ENCODE measurements at regions not wholly inside any gene's neighbourhood (a gene's known extent, or its start where the extent isn't known, plus 50 kb on each side); places are given as distances from the start of the nearest gene placed in this dataset.

DNA sequence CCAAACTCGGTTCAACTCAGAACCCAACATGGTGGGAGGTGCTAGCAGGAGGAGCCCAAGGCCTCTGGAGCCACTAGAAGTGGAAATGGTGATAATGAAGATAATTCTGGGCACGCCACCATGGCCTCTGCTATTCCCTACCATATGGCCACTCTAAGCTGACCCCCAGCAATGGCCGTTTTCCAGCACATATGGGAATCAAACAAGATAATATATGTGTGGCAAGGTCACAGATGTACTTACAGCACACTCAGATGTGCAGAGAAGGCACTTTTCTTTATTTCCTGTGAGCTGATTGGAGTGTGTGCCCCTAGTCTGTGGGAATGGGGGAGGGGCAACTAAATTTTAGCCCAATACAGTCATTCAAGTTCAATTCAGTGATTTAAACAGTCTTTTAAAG is 153.4 kb upstream of the LRFN2 start:
- Histone ChIP-seq H3K27me3 (ENCODE audit: low read depth) (peaks cover 65% of the 10 kb centered on the region), H3K36me3 (no peaks in the 10 kb centered on the region), H3K9me3 (replicated peaks) (no peaks in the 10 kb centered on the region), H3K4me1 (no peaks in the 10 kb centered on the region), H3K27ac (replicated peaks) (no peak overlapping the region), H3K4me3 (no peak overlapping the region)
- TF ChIP-seq, protein P1, sequence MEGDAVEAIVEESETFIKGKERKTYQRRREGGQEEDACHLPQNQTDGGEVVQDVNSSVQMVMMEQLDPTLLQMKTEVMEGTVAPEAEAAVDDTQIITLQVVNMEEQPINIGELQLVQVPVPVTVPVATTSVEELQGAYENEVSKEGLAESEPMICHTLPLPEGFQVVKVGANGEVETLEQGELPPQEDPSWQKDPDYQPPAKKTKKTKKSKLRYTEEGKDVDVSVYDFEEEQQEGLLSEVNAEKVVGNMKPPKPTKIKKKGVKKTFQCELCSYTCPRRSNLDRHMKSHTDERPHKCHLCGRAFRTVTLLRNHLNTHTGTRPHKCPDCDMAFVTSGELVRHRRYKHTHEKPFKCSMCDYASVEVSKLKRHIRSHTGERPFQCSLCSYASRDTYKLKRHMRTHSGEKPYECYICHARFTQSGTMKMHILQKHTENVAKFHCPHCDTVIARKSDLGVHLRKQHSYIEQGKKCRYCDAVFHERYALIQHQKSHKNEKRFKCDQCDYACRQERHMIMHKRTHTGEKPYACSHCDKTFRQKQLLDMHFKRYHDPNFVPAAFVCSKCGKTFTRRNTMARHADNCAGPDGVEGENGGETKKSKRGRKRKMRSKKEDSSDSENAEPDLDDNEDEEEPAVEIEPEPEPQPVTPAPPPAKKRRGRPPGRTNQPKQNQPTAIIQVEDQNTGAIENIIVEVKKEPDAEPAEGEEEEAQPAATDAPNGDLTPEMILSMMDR (IDR thresholded peaks at IDR 0.05; ENCODE audit: borderline replicate concordance), result no peak
- no peak for DNase-seq
- intact Hi-C loops (cut with micrococcal nuclease), result no loop called here

DNA sequence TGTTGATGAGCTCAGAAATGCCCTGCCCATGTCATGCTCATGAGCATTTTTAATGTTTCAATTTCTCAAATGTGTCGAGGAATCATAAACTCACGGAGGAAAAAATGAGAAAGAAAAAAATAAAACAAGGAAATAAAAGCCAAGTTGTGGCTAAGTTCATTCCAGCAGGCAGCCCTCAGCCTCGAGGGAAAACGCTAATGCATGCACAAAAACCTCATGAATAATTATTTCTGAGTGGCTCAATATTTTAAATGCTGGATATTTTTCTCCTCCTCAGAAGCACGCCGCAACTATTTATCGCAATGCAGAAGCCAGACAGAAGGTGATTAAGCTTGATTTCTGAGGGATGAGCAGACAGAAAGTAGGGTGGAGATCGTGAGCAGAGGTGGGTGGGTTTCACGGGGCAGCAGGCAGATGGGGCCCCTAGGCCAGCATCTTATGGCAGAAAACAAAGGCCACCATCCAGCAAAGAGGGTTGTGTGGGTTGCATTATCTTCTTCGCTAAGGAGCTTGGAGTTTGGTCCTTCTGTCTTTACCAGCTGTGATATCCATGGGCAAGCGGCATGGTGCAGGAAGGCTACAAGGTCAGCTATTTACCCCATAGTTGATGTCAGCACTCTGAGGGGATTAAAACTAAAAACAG is 151.5 kb upstream of the LRFN2 start:
- H3K4me1 ChIP-seq, result no peaks in the 10 kb centered on the region

DNA sequence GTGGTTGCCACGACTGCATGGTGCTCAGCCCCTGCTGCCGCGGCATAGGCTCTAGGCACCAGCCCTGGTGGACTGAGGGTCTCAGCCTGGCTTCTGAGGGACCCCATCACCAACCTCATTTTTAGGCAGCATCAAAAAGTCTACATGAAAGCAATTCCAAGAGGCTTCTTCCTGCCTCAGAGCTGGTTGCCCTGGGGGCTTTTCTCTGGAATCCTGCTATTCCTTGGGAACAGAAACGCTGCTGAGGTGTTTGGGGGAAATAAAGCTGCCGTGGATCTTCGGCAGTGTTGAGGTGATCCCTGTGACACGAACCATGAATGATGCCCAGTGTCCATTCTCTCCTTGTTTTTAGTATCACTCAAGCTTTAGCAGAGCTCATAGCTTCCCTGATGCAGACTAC is 148.4 kb upstream of the LRFN2 start:
- Histone ChIP-seq H3K27ac (replicated peaks) (no peak overlapping the region), H3K9me3 (replicated peaks) (no peaks in the 10 kb centered on the region), H3K4me3 (no peak overlapping the region), H3K4me1 (no peaks in the 10 kb centered on the region), H3K36me3 (no peaks in the 10 kb centered on the region), H3K27me3 (ENCODE audit: low read depth) (peaks cover 63% of the 10 kb centered on the region)
- TF ChIP-seq, protein P1 (IDR thresholded peaks at IDR 0.05; ENCODE audit: borderline replicate concordance), result no peak
- intact Hi-C loops (cut with micrococcal nuclease), result no loop called here
- DNase-seq, result no peak

More for the DNA sequence above, 151.5 kb upstream of the LRFN2 start:
- Histone ChIP-seq H3K27me3 (ENCODE audit: low read depth) (peaks cover 81% of the 10 kb centered on the region), H3K27ac (replicated peaks) (no peak overlapping the region), H3K9me3 (replicated peaks) (no peaks in the 10 kb centered on the region), H3K36me3 (no peaks in the 10 kb centered on the region), H3K4me3 (no peak overlapping the region)
- intact Hi-C loops (cut with micrococcal nuclease), result no loop called here
- no peak for DNase-seq
- TF ChIP-seq, protein P1 (IDR thresholded peaks at IDR 0.05; ENCODE audit: borderline replicate concordance), result no peak

DNA sequence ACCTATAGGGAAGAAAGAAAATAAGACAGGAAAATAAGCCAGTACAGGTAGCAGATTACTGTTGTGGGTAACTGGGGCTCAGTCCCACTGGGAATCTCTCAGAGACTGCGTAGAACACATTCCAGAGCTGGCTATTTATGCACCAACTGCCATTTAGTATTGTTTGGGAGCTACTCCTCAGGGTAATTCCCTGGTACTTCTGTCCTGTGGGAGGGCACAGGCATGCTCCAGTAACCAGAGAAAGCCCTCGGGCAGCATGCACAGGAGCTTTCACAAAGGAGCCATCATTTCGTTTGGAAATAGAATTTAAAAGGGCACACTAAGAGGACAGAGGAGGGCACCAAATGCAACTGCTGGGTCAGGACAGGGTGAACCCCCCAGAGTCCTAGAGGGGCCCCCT is 148.0 kb upstream of the LRFN2 start:
- no peaks in the 10 kb centered on the region for H3K4me1 ChIP-seq
- peaks cover 59% of the 10 kb centered on the region for H3K27me3 ChIP-seq (ENCODE audit: low read depth)
- H3K9me3 ChIP-seq (replicated peaks), result no peaks in the 10 kb centered on the region
- no peak for DNase-seq
- intact Hi-C loops (cut with micrococcal nuclease), result no loop called here
- H3K36me3 ChIP-seq, result no peaks in the 10 kb centered on the region
- no peak overlapping the region for H3K4me3 ChIP-seq
- TF ChIP-seq, protein P1 (IDR thresholded peaks at IDR 0.05; ENCODE audit: borderline replicate concordance), result no peak
- no peak overlapping the region for H3K27ac ChIP-seq (replicated peaks)

DNA sequence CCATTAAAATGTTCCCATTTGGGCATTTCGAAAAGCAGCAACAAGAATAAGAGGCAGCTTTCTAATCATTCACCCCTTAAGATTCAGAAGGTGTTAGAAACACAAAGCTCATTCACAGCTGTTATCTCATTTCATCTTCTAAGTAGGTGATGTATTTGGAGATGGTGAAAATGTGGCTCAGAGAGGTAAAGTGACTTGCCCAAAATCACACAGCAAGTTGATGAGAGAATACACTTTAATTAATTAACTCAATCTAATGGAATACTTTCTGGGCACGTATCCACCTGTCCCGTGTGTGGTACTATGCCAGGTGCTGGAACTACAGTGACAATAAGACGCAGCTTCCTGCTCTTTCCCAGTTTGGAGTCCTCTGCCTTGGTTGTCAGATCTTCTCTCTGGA is 147.4 kb upstream of the LRFN2 start:
- intact Hi-C loops (cut with micrococcal nuclease), result no loop called here

More for the DNA sequence above, 147.4 kb upstream of the LRFN2 start:
- Histone ChIP-seq H3K4me1 (no peaks in the 10 kb centered on the region), H3K27me3 (ENCODE audit: low read depth) (peaks cover 54% of the 10 kb centered on the region), H3K4me3 (no peak overlapping the region), H3K36me3 (no peaks in the 10 kb centered on the region), H3K27ac (replicated peaks) (no peak overlapping the region), H3K9me3 (replicated peaks) (no peaks in the 10 kb centered on the region)
- DNase-seq, result no peak
- TF ChIP-seq, protein P1 (IDR thresholded peaks at IDR 0.05; ENCODE audit: borderline replicate concordance), result no peak

Data from left ventricle myocardium inferior (tissue), 1 donor.